ENCODE measurements at regions not wholly inside any gene's neighbourhood (a gene's known extent, or its start where the extent isn't known, plus 50 kb on each side); places are given as distances from the start of the nearest gene placed in this dataset.

DNA sequence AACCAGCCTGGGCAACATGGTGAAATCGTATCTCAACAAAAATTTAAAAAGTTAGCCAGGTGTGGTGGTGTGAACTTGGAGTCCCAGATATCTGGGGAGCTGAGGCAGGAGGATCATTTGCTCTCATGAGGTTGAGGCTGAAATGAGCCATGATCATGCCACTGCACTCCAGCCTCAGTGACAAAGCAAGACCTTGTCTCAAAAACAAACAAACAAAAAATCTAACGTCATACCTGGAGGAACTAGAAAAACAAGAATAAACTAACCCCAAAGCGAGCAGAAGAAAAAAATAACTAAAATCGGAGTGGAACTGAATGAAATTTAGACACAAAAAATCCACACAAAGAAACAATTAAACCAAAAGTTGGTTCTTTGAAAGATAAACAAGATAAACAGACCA is 1885.1 kb downstream of the OLFM4 start:
- Histone ChIP-seq H3K27ac (ENCODE audit: low read depth, low read length) (no peak overlapping the region), H3K4me3 (ENCODE audit: low read length in 3 of 3) (no peak overlapping the region), H3K4me1 (ENCODE audit: control insufficient read depth in 3 of 3, insufficient read depth in 3 of 3, low read length in 3 of 3) (no peaks in the 10 kb centered on the region), H3K36me3 (ENCODE audit: control insufficient read depth in 3 of 3, insufficient read depth in 3 of 3, low read length in 3 of 3) (no peaks in the 10 kb centered on the region), H3K9me3 (ENCODE audit: control insufficient read depth in 3 of 3, low read length in 3 of 3) (peaks cover 0 to 2% (median 0%) of the 10 kb centered on the region in 3 donors), H3K9ac (ENCODE audit: low read depth in 1 of 3, low read length in 3 of 3) (no peak overlapping the region), H3K27me3 (ENCODE audit: control insufficient read depth in 3 of 3, insufficient read depth in 3 of 3, low read length in 3 of 3) (no peaks in the 10 kb centered on the region)

DNA sequence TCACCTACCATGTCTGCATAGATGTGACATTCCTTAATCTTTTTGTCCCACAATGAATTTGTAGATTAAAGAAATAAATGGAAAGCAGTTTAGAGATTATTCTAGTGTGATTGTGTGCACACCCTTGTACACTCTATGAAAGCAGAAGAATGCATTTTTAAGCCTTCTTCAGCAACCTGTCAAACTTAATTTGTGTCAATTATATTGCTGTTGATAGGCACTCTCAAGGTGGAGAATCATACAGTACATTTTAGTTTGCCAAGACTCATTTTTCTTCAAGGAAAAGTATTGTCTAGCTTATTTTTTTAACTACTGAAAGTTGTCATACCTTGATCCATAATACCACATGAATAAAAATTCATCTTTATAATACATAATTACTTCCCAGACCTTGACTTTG is 1898.9 kb downstream of the OLFM4 start:
- H3K9me3 ChIP-seq (ENCODE audit: control insufficient read depth in 3 of 3, low read length in 3 of 3) = no peaks in the 10 kb centered on the region
- no peak overlapping the region for H3K9ac ChIP-seq (ENCODE audit: low read depth in 1 of 3, low read length in 3 of 3)
- no peaks in the 10 kb centered on the region for H3K27me3 ChIP-seq (ENCODE audit: control insufficient read depth in 3 of 3, insufficient read depth in 3 of 3, low read length in 3 of 3)
- H3K4me3 ChIP-seq (ENCODE audit: low read length in 3 of 3) = no peak overlapping the region
- H3K4me1 ChIP-seq (ENCODE audit: control insufficient read depth in 3 of 3, insufficient read depth in 3 of 3, low read length in 3 of 3) = no peaks in the 10 kb centered on the region
- no peak overlapping the region for H3K27ac ChIP-seq (ENCODE audit: low read depth, low read length)
- H3K36me3 ChIP-seq (ENCODE audit: control insufficient read depth in 3 of 3, insufficient read depth in 3 of 3, low read length in 3 of 3) = no peaks in the 10 kb centered on the region

DNA sequence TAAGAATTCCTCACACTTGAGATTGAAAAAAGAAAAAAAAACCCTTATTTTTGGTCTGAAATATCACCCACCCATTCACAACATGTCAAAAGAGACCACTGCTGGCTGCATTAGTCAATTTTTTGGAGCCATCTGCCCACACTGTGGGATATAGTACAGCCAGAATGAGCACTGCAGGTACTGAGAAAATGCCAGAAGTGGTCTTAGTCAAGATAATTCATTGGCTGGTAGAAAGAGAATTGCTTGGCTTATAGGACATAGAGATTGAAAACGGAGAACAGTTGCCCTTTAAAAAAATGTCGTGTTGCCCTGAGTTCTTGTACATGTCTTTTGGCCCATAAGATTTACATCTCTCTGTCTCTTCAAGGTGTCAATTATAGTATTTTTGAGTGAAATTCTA is 1899.5 kb downstream of the OLFM4 start:
- H3K36me3 ChIP-seq (ENCODE audit: control insufficient read depth in 3 of 3, insufficient read depth in 3 of 3, low read length in 3 of 3) = no peaks in the 10 kb centered on the region
- no peaks in the 10 kb centered on the region for H3K4me1 ChIP-seq (ENCODE audit: control insufficient read depth in 3 of 3, insufficient read depth in 3 of 3, low read length in 3 of 3)
- H3K27ac ChIP-seq (ENCODE audit: low read depth, low read length) = no peak overlapping the region
- no peaks in the 10 kb centered on the region for H3K9me3 ChIP-seq (ENCODE audit: control insufficient read depth in 3 of 3, low read length in 3 of 3)
- no peaks in the 10 kb centered on the region for H3K27me3 ChIP-seq (ENCODE audit: control insufficient read depth in 3 of 3, insufficient read depth in 3 of 3, low read length in 3 of 3)
- H3K9ac ChIP-seq (ENCODE audit: low read depth in 1 of 3, low read length in 3 of 3) = no peak overlapping the region
- no peak overlapping the region for H3K4me3 ChIP-seq (ENCODE audit: low read length in 3 of 3)

DNA sequence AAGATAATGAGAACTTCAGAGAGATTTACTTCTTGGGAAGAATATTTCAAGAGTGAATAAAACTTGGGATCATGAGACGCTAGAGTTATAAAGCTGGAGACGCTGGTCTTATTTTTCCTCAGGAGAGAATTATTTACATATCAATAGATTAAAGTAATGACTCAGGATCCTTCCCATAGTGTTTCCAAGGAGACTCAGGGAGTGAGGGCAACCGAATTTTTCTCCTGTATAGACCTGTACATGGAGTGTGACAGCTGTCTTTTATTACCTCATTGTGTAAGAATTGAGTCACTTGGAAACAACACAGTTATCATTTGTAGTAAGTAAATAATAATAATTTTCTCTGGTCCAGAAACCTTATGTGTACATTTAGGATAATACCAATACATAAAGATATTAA is 1905.5 kb downstream of the OLFM4 start:
- Histone ChIP-seq H3K4me3 (ENCODE audit: low read length in 3 of 3) (no peak overlapping the region), H3K4me1 (ENCODE audit: control insufficient read depth in 3 of 3, insufficient read depth in 3 of 3, low read length in 3 of 3) (no peaks in the 10 kb centered on the region), H3K9ac (ENCODE audit: low read depth in 1 of 3, low read length in 3 of 3) (no peak overlapping the region), H3K9me3 (ENCODE audit: control insufficient read depth in 3 of 3, low read length in 3 of 3) (no peaks in the 10 kb centered on the region), H3K27ac (ENCODE audit: low read depth, low read length) (no peak overlapping the region), H3K36me3 (ENCODE audit: control insufficient read depth in 3 of 3, insufficient read depth in 3 of 3, low read length in 3 of 3) (no peaks in the 10 kb centered on the region), H3K27me3 (ENCODE audit: control insufficient read depth in 3 of 3, insufficient read depth in 3 of 3, low read length in 3 of 3) (no peaks in the 10 kb centered on the region)

DNA sequence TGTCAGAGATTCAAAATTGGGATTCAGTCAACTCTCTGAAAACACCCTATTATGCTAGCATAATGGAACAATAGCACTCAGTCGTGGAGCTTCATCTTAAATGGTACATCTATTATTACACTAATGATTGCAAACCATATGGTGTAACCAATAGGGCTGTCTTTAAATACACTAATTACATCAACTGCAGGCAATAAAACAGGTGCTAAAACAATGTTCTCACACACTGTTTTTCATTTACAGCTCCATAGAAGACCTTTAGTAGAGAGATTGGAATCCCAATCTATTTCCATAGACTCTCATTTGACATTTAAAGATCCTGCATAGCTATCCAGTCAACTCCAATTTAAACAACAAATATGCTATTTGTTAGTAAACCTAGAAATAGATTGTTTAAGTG is 1917.4 kb downstream of the OLFM4 start:
- Histone ChIP-seq H3K27me3 (ENCODE audit: control insufficient read depth in 3 of 3, insufficient read depth in 3 of 3, low read length in 3 of 3) (no peaks in the 10 kb centered on the region), H3K4me3 (ENCODE audit: low read length in 3 of 3) (no peak overlapping the region), H3K9me3 (ENCODE audit: control insufficient read depth in 3 of 3, low read length in 3 of 3) (no peaks in the 10 kb centered on the region), H3K36me3 (ENCODE audit: control insufficient read depth in 3 of 3, insufficient read depth in 3 of 3, low read length in 3 of 3) (no peaks in the 10 kb centered on the region), H3K9ac (ENCODE audit: low read depth in 1 of 3, low read length in 3 of 3) (no peak overlapping the region), H3K4me1 (ENCODE audit: control insufficient read depth in 3 of 3, insufficient read depth in 3 of 3, low read length in 3 of 3) (no peaks in the 10 kb centered on the region), H3K27ac (ENCODE audit: low read depth, low read length) (no peak overlapping the region)

DNA sequence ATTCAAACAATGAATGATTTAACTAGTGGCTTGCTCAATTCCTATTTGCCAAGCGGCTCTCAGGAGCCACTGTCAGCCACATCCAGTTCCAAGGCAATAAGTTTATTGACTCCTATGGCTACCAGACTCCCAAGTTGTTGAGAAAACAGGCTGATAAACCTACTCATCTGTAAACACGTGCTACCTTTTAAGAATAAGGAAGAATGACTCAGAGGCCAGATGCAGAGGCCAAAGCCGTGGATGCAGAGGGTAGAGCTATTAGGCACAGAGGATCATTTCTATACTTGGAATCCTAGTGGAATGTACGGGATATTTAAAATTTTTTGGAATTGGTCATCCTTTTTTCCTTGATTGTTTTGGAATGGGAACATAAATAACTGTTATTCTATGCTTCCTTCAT is 1921.1 kb downstream of the OLFM4 start:
- Histone ChIP-seq H3K4me1 (ENCODE audit: control insufficient read depth in 3 of 3, insufficient read depth in 3 of 3, low read length in 3 of 3) (no peaks in the 10 kb centered on the region), H3K9me3 (ENCODE audit: control insufficient read depth in 3 of 3, low read length in 3 of 3) (no peaks in the 10 kb centered on the region), H3K27ac (ENCODE audit: low read depth, low read length) (no peak overlapping the region), H3K27me3 (ENCODE audit: control insufficient read depth in 3 of 3, insufficient read depth in 3 of 3, low read length in 3 of 3) (no peaks in the 10 kb centered on the region), H3K9ac (ENCODE audit: low read depth in 1 of 3, low read length in 3 of 3) (no peak overlapping the region), H3K36me3 (ENCODE audit: control insufficient read depth in 3 of 3, insufficient read depth in 3 of 3, low read length in 3 of 3) (no peaks in the 10 kb centered on the region), H3K4me3 (ENCODE audit: low read length in 3 of 3) (no peak overlapping the region)

DNA sequence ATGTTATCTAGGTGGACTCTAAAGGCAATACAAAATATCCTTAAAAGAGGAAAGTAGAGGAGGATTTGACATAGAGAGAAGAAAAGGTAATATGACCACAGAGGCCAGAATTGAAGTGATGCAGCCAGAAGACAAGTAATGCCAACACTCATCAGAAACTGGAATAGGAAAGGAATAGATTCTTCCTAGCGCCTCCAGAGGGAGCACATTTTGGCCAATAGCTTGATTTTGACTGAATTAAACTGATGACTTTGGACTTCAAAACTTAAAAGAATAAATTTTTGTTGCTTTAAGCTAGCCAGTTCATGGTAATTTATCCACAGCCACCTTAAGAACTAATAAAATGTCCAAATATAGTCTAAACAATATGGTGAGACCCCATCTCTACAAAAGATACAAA is 1921.9 kb downstream of the OLFM4 start:
- Histone ChIP-seq H3K9me3 (ENCODE audit: control insufficient read depth in 3 of 3, low read length in 3 of 3) (no peaks in the 10 kb centered on the region), H3K36me3 (ENCODE audit: control insufficient read depth in 3 of 3, insufficient read depth in 3 of 3, low read length in 3 of 3) (no peaks in the 10 kb centered on the region), H3K27me3 (ENCODE audit: control insufficient read depth in 3 of 3, insufficient read depth in 3 of 3, low read length in 3 of 3) (no peaks in the 10 kb centered on the region), H3K9ac (ENCODE audit: low read depth in 1 of 3, low read length in 3 of 3) (no peak overlapping the region), H3K4me1 (ENCODE audit: control insufficient read depth in 3 of 3, insufficient read depth in 3 of 3, low read length in 3 of 3) (no peaks in the 10 kb centered on the region), H3K27ac (ENCODE audit: low read depth, low read length) (no peak overlapping the region), H3K4me3 (ENCODE audit: low read length in 3 of 3) (no peak overlapping the region)

DNA sequence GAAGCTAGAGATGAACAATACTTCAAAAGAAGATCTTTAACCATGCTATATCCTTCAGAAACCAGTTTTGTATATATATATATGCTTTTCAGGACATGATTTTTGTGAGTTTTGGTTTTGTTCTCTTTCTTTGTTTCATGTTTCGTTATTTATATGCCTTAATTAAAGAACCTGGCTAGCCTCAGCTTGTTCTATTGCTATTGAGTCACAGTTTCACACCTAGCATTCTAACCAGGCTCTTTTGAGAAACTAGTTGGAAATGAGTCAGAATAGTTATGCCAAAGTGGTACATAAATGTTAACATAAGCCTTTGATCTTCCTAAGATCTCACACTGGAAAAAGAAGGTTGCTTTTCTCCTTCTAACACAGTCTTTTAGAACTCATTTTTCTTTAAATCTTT is 1925.2 kb downstream of the OLFM4 start:
- no peak overlapping the region for H3K27ac ChIP-seq (ENCODE audit: low read depth, low read length)
- H3K4me3 ChIP-seq (ENCODE audit: low read length in 3 of 3) = no peak overlapping the region
- no peaks in the 10 kb centered on the region for H3K4me1 ChIP-seq (ENCODE audit: control insufficient read depth in 3 of 3, insufficient read depth in 3 of 3, low read length in 3 of 3)
- H3K36me3 ChIP-seq (ENCODE audit: control insufficient read depth in 3 of 3, insufficient read depth in 3 of 3, low read length in 3 of 3) = no peaks in the 10 kb centered on the region
- no peaks in the 10 kb centered on the region for H3K27me3 ChIP-seq (ENCODE audit: control insufficient read depth in 3 of 3, insufficient read depth in 3 of 3, low read length in 3 of 3)
- no peak overlapping the region for H3K9ac ChIP-seq (ENCODE audit: low read depth in 1 of 3, low read length in 3 of 3)
- no peaks in the 10 kb centered on the region for H3K9me3 ChIP-seq (ENCODE audit: control insufficient read depth in 3 of 3, low read length in 3 of 3)

DNA sequence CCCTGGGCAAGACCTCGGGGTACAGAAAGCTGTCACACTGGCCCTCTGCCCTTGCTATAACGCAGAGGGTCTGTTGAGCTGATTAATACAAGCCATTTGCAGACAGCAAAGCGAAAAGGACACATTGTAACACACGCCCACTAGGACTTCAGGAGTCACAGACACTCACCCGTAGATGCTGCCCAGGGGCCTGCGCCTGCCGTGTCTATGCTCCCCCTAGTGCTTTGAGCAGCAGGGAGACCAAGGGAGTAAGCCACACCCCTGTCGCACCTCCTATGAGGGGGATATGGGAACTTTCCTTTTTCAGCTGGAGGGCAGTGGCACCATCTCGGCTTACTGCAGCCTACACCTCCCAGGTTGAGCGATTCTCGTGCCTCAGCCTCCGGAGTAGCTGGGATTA is 1930.2 kb downstream of the OLFM4 start:
- no peak overlapping the region for H3K27ac ChIP-seq (ENCODE audit: low read depth, low read length)
- H3K27me3 ChIP-seq (ENCODE audit: control insufficient read depth in 3 of 3, insufficient read depth in 3 of 3, low read length in 3 of 3) = no peaks in the 10 kb centered on the region
- H3K36me3 ChIP-seq (ENCODE audit: control insufficient read depth in 3 of 3, insufficient read depth in 3 of 3, low read length in 3 of 3) = no peaks in the 10 kb centered on the region
- no peaks in the 10 kb centered on the region for H3K4me1 ChIP-seq (ENCODE audit: control insufficient read depth in 3 of 3, insufficient read depth in 3 of 3, low read length in 3 of 3)
- no peak overlapping the region for H3K9ac ChIP-seq (ENCODE audit: low read depth in 1 of 3, low read length in 3 of 3)
- H3K4me3 ChIP-seq (ENCODE audit: low read length in 3 of 3) = no peak overlapping the region
- no peaks in the 10 kb centered on the region for H3K9me3 ChIP-seq (ENCODE audit: control insufficient read depth in 3 of 3, low read length in 3 of 3)

DNA sequence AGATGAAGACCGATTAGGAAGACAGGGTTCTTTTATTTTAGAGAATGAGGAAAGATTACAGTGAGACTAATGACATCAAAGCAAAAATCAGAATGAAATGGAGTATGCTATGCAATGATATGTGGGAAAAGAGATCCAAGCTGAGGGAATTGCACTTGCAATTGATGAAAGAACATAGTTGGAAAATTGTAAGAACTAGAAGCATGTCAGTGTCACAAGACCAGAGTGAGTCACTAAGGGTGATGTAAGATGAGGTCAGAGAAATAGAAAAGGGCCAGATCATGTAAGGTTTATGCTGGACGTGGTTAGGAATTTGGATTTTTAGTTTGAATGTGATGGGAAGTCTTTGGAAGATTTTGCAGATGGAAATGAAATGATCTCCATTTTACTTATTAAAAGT is 1937.3 kb downstream of the OLFM4 start:
- Histone ChIP-seq H3K9me3 (ENCODE audit: control insufficient read depth in 3 of 3, low read length in 3 of 3) (no peaks in the 10 kb centered on the region), H3K27ac (ENCODE audit: low read depth, low read length) (no peak overlapping the region), H3K4me3 (ENCODE audit: low read length in 3 of 3) (no peak overlapping the region), H3K4me1 (ENCODE audit: control insufficient read depth in 3 of 3, insufficient read depth in 3 of 3, low read length in 3 of 3) (no peaks in the 10 kb centered on the region), H3K27me3 (ENCODE audit: control insufficient read depth in 3 of 3, insufficient read depth in 3 of 3, low read length in 3 of 3) (no peaks in the 10 kb centered on the region), H3K9ac (ENCODE audit: low read depth in 1 of 3, low read length in 3 of 3) (no peak overlapping the region), H3K36me3 (ENCODE audit: control insufficient read depth in 3 of 3, insufficient read depth in 3 of 3, low read length in 3 of 3) (no peaks in the 10 kb centered on the region)

DNA sequence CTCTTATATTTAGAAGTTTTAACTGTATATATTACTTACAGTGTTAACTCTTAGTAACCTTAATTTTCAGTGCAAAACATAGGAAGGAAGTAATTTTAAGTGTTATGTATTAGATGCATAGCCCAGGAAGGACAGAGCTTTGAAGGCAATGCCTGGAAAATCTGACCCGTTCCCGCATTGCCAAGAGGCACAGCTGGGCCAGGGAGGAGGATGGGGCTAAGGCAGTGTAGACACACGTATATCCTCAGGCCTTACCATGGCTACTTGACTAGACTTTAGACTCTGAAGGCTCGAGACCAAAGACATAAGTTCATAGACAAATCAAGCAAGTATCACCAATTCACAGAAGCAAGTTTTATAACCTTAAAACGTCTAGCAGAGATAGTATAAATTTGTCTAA is 1944.2 kb downstream of the OLFM4 start:
- no peak overlapping the region for H3K27ac ChIP-seq (ENCODE audit: low read depth, low read length)
- H3K9me3 ChIP-seq (ENCODE audit: control insufficient read depth in 3 of 3, low read length in 3 of 3) = no peaks in the 10 kb centered on the region

More for the DNA sequence above, 1944.2 kb downstream of the OLFM4 start:
- Histone ChIP-seq H3K9ac (ENCODE audit: low read depth in 1 of 3, low read length in 3 of 3) (no peak overlapping the region), H3K36me3 (ENCODE audit: control insufficient read depth in 3 of 3, insufficient read depth in 3 of 3, low read length in 3 of 3) (no peaks in the 10 kb centered on the region), H3K27me3 (ENCODE audit: control insufficient read depth in 3 of 3, insufficient read depth in 3 of 3, low read length in 3 of 3) (no peaks in the 10 kb centered on the region), H3K4me1 (ENCODE audit: control insufficient read depth in 3 of 3, insufficient read depth in 3 of 3, low read length in 3 of 3) (no peaks in the 10 kb centered on the region), H3K4me3 (ENCODE audit: low read length in 3 of 3) (no peak overlapping the region)

Measured in skeletal muscle tissue (tissue), 3 donors.